Astrocyte (in vitro differentiated cells and primary cell): ENCODE measurements at regions not wholly inside any gene's neighbourhood (a gene's known extent, or its start where the extent isn't known, plus 50 kb on each side); places are given as distances from the start of the nearest gene placed in this dataset.

Experiments used
- EZH2 ChIP-seq: IDR thresholded peaks from 2 replicates; pipeline ENCODE4 v1.6.1; 2012; ENCODE audit warnings: mild to moderate bottlenecking, low read length, inconsistent platforms; ENCODE audit not compliant: insufficient read depth
- TF ChIP-seq, protein P1 (sequence below): IDR thresholded peaks from 2 replicates; pipeline ENCODE4 v1.5.1; 2011; ENCODE audit warnings: low read depth, mild to moderate bottlenecking, inconsistent platforms, low read length, moderate library complexity; ENCODE audit not compliant: insufficient read depth

DNA sequence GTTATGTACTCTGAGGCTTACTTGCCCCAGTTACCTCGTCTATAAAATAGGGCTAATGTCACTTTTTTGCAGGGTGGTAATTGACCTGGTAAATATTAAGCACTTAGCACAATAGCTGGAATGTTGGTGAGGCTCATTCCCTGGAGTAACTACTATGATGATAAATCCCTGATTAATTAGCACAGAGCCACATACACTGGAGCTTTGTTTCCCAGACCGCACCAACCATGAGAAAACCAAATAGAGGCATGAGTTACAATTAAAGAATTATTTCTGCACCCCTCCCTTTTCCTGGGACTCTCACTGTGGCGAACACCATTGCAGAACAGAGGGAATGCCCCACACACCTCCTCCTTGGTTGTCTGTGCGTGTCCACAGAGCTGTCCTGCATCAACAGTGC is 76.6 kb upstream of the CPOX start:
- TF ChIP-seq, protein P1, sequence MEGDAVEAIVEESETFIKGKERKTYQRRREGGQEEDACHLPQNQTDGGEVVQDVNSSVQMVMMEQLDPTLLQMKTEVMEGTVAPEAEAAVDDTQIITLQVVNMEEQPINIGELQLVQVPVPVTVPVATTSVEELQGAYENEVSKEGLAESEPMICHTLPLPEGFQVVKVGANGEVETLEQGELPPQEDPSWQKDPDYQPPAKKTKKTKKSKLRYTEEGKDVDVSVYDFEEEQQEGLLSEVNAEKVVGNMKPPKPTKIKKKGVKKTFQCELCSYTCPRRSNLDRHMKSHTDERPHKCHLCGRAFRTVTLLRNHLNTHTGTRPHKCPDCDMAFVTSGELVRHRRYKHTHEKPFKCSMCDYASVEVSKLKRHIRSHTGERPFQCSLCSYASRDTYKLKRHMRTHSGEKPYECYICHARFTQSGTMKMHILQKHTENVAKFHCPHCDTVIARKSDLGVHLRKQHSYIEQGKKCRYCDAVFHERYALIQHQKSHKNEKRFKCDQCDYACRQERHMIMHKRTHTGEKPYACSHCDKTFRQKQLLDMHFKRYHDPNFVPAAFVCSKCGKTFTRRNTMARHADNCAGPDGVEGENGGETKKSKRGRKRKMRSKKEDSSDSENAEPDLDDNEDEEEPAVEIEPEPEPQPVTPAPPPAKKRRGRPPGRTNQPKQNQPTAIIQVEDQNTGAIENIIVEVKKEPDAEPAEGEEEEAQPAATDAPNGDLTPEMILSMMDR = no peak
- TF ChIP-seq EZH2 = no peak
